HCT116 (cell line): ENCODE measurements at regions not wholly inside any gene's neighbourhood (a gene's known extent, or its start where the extent isn't known, plus 50 kb on each side); places are given as distances from the start of the nearest gene placed in this dataset.

Experiments used
- ATAC-seq: fragments of 200-7000 bp; cut with Tn5 transposase; 2 replicates; pipeline ENCODE4 v1.9.1; 2020; ENCODE audit warnings: mild to moderate bottlenecking, moderate library complexity
- BruUV-seq: library from RNA; stranded (reverse); fragments of 400-500 nt; replicated peaks from 2 replicates; lab custom pipeline; 2021; lab: Mats Ljungman, UMichigan
- CTCF ChIA-PET: fragments of 300-600 bp; sonication (Branson Sonifier 250); formaldehyde crosslinking; loops from one replicate; lab custom pipeline; 2021; ENCODE audit warnings: antibody characterized with exemption; lab: Charles Lee
- POLR2A ChIA-PET: fragments of 300-600, 350-600 bp; sonication (Branson Sonifier 250); formaldehyde crosslinking; loops from one replicate; lab custom pipeline; 2021; ENCODE audit warnings: antibody characterized with exemption; lab: Charles Lee
- RAD21 ChIA-PET, 2 experiments: fragments of 300-600 bp; sonication (Branson Sonifier 250); formaldehyde crosslinking; loops; one replicate each; lab custom pipeline; 2023; ENCODE audit warnings: low total read pairs in 2 of 2; ENCODE audit not compliant: uncharacterized antibody in 2 of 2, unreplicated experiment in 2 of 2, low non-redundant PET in 1 of 2; lab: Charles Lee
- DNase-seq: peaks from one replicate; pipeline ENCODE4 v3.0.0-alpha.2; 2010; ENCODE audit warnings: low read depth, low spot score
- H2AFZ ChIP-seq: fragments of 200-600 bp; shearing (Covaris generic), sonication (generic); 2 replicates; pipeline ENCODE4 v1.6.1; 2017; ENCODE audit warnings: low read depth, mixed run types, mixed read lengths, antibody characterized with exemption, low read length; ENCODE audit not compliant: poor library complexity, severe bottlenecking
- H3K27ac ChIP-seq: 2 replicates; pipeline ENCODE4 v1.5.1; 2012; ENCODE audit warnings: low read depth, low read length
- H3K27me3 ChIP-seq: fragments of 200-600 bp; sonication (generic); 2 replicates; pipeline ENCODE4 v1.6.1; 2016; ENCODE audit warnings: mixed run types, low read length, mixed read lengths; ENCODE audit not compliant: insufficient read depth
- H3K36me3 ChIP-seq, 2 experiments: fragments of 200-500 bp in 1 of 2; fragments of 200-600 bp in 1 of 2; sonication (Bioruptor generic) in 1 of 2; sonication (generic) in 1 of 2; 2 replicates each; pipeline versions ENCODE4 v1.5.1 to v1.6.1; 2014 to 2016; ENCODE audit warnings: low read length in 2 of 2, inconsistent platforms in 1 of 2, mixed read lengths in 1 of 2, mixed run types in 1 of 2; ENCODE audit not compliant: insufficient read depth in 2 of 2, control insufficient read depth in 1 of 2
- H3K4me1 ChIP-seq, 2 experiments: fragments of 200-600 bp in 1 of 2; sonication (generic) in 1 of 2; 2 replicates each; pipeline versions ENCODE4 v1.5.1 to v1.6.1; 2012 to 2017; ENCODE audit warnings: low read length in 2 of 2, inconsistent platforms in 1 of 2, mild to moderate bottlenecking in 1 of 2, mixed read lengths in 1 of 2, mixed run types in 1 of 2, moderate library complexity in 1 of 2; ENCODE audit not compliant: insufficient read depth in 2 of 2, control insufficient read depth in 1 of 2
- H3K4me2 ChIP-seq: fragments of 200-600 bp; sonication (generic); 2 replicates; pipeline ENCODE4 v1.6.1; 2017; ENCODE audit warnings: mixed run types, low read length, mixed read lengths
- H3K4me3 ChIP-seq, 2 experiments: fragments of 200-600 bp in 1 of 2; sonication (generic) in 1 of 2; replicated peaks in 1 of 2; 2 replicates each; pipeline ENCODE4 v1.5.1; 2011 to 2016; ENCODE audit warnings: low read length in 2 of 2, control low read depth in 1 of 2, low read depth in 1 of 2, mild to moderate bottlenecking in 1 of 2, mixed read lengths in 1 of 2, mixed run types in 1 of 2
- H3K79me2 ChIP-seq: fragments of 200-600 bp; sonication (generic); 2 replicates; pipeline ENCODE4 v1.6.1; 2017; ENCODE audit warnings: mild to moderate bottlenecking, mixed run types, low read length, moderate library complexity, mixed read lengths; ENCODE audit not compliant: insufficient read depth
- H3K9ac ChIP-seq: fragments of 200-600 bp; sonication (generic); 2 replicates; pipeline ENCODE4 v1.6.1; 2016; ENCODE audit warnings: low read length, mixed read lengths
- H3K9me2 ChIP-seq: fragments of 200-600 bp; sonication (generic), shearing (Covaris generic); 2 replicates; pipeline ENCODE4 v1.6.1; 2017; ENCODE audit warnings: mixed run types, mild to moderate bottlenecking, moderate library complexity; ENCODE audit not compliant: insufficient read depth
- H3K9me3 ChIP-seq, 2 experiments: fragments of 200-500 bp in 1 of 2; fragments of 200-600 bp in 1 of 2; sonication (Bioruptor generic) in 1 of 2; sonication (generic) in 1 of 2; 2 replicates each; pipeline ENCODE4 v1.6.1; 2014 to 2017; ENCODE audit warnings: low read length in 2 of 2, mixed read lengths in 2 of 2, inconsistent platforms in 1 of 2, low read depth in 1 of 2, mild to moderate bottlenecking in 1 of 2, mixed run types in 1 of 2, moderate library complexity in 1 of 2; ENCODE audit not compliant: control insufficient read depth in 1 of 2, insufficient read depth in 1 of 2
- H4K20me1 ChIP-seq: fragments of 200-600 bp; sonication (generic), shearing (Covaris generic); 2 replicates; pipeline ENCODE4 v1.6.1; 2017; ENCODE audit warnings: mixed run types, mild to moderate bottlenecking, moderate library complexity; ENCODE audit not compliant: insufficient read depth
- CEBPB ChIP-seq: IDR thresholded peaks from 2 replicates; pipeline ENCODE4 v1.6.1; 2012; ENCODE audit warnings: low read depth
- EGR1 ChIP-seq: IDR thresholded peaks from 2 replicates; pipeline ENCODE4 v1.6.1; 2012; ENCODE audit warnings: low read depth
- ELF1 ChIP-seq: IDR thresholded peaks from 2 replicates; pipeline ENCODE4 v1.6.1; 2012; ENCODE audit warnings: low read depth, borderline replicate concordance
- EZH2 ChIP-seq: fragments of 200-600 bp; sonication (generic); IDR thresholded peaks from 2 replicates; pipeline ENCODE4 v1.6.1; 2017; ENCODE audit warnings: antibody characterized with exemption, mixed run types
- FOSL1 ChIP-seq: IDR thresholded peaks from 2 replicates; pipeline ENCODE4 v1.6.1; 2012; ENCODE audit warnings: low read depth
- JUND ChIP-seq: IDR thresholded peaks from 2 replicates; pipeline ENCODE4 v1.6.1; 2012
- POLR2AphosphoS5 ChIP-seq: IDR thresholded peaks from 2 replicates; pipeline ENCODE4 v1.6.1; 2011; ENCODE audit warnings: mild to moderate bottlenecking, low read depth, low read length, moderate library complexity
- SIN3A ChIP-seq: IDR thresholded peaks from 2 replicates; pipeline ENCODE4 v1.6.1; 2012; ENCODE audit warnings: low read depth
- SP1 ChIP-seq: IDR thresholded peaks from 2 replicates; pipeline ENCODE4 v1.6.1; 2012; ENCODE audit warnings: low read depth
- SRF ChIP-seq: IDR thresholded peaks from 2 replicates; pipeline ENCODE4 v1.6.1; 2012; ENCODE audit warnings: low read depth
- YY1 ChIP-seq: IDR thresholded peaks from 2 replicates; pipeline ENCODE4 v1.6.1; 2011; ENCODE audit warnings: low read length, low read depth, moderate library complexity, mild to moderate bottlenecking; ENCODE audit not compliant: insufficient replicate concordance; ENCODE audit errors: extremely low read depth
- ZFX ChIP-seq: fragments of 450-650 bp; IDR thresholded peaks from 2 replicates; pipeline ENCODE4 v1.6.1; 2017
- ZNF274 ChIP-seq: fragments of 200-500 bp; sonication (Bioruptor generic); IDR thresholded peaks from 2 replicates; pipeline ENCODE4 v1.6.1; 2014; ENCODE audit warnings: mild to moderate bottlenecking, low read depth, low read length, inconsistent platforms
- intact Hi-C: fragments of 100-400 bp; cut with micrococcal nuclease; formaldehyde crosslinking; loops from 2 replicates; pipeline ENCODE4 v1.10.0; 2022
- TF ChIP-seq, protein P1 (sequence below): IDR thresholded peaks from 2 replicates; pipeline ENCODE4 v1.6.1; 2011; ENCODE audit warnings: mild to moderate bottlenecking, low read length, moderate library complexity; ENCODE audit not compliant: insufficient replicate concordance; ENCODE audit errors: extremely low read depth

DNA sequence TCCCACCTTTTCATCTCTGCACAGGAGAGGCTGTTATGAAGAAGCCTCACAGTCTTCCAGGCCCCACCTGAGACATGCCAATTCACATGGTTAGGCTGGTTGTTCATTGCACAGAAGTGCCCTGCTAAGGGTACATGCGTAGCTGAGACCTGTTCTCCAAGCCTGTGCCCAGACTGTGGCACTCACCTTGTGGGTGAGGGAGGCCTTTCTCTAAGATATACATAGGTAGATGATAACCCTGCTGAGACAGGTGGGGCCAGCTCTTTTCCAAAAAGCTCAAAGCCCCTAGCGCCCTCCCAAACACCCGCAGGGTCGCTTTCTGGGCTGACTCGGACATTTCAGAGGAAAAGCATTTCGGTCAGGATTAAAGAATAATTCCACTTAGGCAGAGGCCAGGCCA, 53.5 kb upstream of the ZNF507 start:
- POLR2A ChIA-PET, result no interaction called here
- ATAC-seq, result no peak
- RAD21 ChIA-PET, result no interaction called here
- Histone ChIP-seq H3K27ac (no peak overlapping the region), H3K4me2 (no peak overlapping the region), H2AFZ (no peak overlapping the region), H3K4me1 (no peaks in the 10 kb centered on the region), H3K9ac (no peak overlapping the region), H3K9me2 (no peaks in the 10 kb centered on the region), H3K9me3 (no peaks in the 10 kb centered on the region), H3K79me2 (no peaks in the 10 kb centered on the region), H4K20me1 (no peaks in the 10 kb centered on the region), H3K27me3 (no peaks in the 10 kb centered on the region), H3K36me3 (no peaks in the 10 kb centered on the region), H3K4me3 (no peak overlapping the region)
- no TSS peak for BruUV-seq
- intact Hi-C loops, result no loop called here
- CTCF ChIA-PET, result no interaction called here
- TF ChIP-seq SRF (no peak), EGR1 (no peak), ZNF274 (no peak), ZFX (no peak), ELF1 (no peak), YY1 (no peak), JUND (no peak), CEBPB (no peak), SP1 (no peak), FOSL1 (no peak), EZH2 (no peak), SIN3A (no peak), POLR2AphosphoS5 (no peak)
- TF ChIP-seq, protein P1, sequence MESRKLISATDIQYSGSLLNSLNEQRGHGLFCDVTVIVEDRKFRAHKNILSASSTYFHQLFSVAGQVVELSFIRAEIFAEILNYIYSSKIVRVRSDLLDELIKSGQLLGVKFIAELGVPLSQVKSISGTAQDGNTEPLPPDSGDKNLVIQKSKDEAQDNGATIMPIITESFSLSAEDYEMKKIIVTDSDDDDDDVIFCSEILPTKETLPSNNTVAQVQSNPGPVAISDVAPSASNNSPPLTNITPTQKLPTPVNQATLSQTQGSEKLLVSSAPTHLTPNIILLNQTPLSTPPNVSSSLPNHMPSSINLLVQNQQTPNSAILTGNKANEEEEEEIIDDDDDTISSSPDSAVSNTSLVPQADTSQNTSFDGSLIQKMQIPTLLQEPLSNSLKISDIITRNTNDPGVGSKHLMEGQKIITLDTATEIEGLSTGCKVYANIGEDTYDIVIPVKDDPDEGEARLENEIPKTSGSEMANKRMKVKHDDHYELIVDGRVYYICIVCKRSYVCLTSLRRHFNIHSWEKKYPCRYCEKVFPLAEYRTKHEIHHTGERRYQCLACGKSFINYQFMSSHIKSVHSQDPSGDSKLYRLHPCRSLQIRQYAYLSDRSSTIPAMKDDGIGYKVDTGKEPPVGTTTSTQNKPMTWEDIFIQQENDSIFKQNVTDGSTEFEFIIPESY, result no peak
- no peak for DNase-seq
